ENCODE measurements at regions not wholly inside any gene's neighbourhood (a gene's known extent, or its start where the extent isn't known, plus 50 kb on each side); places are given as distances from the start of the nearest gene placed in this dataset.

DNA sequence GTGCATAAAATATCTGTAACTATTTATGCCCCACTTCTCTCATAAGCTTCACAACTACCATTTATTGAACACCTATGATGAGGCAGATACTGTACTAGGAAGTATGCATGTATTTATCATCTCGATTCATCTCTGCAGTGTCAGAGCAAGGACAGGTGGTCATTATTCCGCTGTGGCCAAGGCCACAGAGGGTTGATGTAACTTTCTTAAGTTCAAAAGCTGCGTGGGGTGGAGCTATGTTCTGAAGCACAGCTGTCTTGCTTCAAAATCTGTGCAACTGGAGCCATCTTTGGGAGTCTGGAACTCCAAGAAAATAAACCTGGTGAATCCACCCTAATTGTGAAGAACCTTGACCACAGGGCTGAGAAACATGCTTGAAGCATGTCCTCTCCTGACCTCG is 60.2 kb upstream of the HMGXB4 start:
- TF ChIP-seq, protein P1, sequence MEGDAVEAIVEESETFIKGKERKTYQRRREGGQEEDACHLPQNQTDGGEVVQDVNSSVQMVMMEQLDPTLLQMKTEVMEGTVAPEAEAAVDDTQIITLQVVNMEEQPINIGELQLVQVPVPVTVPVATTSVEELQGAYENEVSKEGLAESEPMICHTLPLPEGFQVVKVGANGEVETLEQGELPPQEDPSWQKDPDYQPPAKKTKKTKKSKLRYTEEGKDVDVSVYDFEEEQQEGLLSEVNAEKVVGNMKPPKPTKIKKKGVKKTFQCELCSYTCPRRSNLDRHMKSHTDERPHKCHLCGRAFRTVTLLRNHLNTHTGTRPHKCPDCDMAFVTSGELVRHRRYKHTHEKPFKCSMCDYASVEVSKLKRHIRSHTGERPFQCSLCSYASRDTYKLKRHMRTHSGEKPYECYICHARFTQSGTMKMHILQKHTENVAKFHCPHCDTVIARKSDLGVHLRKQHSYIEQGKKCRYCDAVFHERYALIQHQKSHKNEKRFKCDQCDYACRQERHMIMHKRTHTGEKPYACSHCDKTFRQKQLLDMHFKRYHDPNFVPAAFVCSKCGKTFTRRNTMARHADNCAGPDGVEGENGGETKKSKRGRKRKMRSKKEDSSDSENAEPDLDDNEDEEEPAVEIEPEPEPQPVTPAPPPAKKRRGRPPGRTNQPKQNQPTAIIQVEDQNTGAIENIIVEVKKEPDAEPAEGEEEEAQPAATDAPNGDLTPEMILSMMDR (conservative IDR thresholded peaks at IDR 0.05): no peak

DNA sequence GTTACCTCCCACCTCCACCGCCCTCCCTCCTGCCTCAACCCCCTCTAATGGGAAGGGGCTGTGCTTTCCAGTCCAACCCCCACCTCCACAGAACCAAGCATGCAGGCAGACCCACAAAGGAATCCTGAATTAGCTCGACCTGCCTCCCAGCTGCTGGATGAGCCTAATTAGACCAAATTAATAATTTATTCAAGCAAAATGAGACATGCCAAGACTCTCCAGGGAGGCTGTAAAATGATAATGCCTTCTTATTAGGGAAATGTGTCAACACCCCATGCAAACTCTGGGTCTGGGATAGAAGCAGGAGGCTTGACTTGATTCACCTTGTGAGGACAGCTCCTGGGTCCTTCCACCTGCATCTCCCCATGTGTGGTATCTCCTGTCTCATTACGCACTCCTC is 59.4 kb upstream of the HMGXB4 start:
- no peak overlapping the region for H3K27ac ChIP-seq
- TF ChIP-seq, protein P1 (conservative IDR thresholded peaks at IDR 0.05): no peak

More for the DNA sequence above, 60.2 kb upstream of the HMGXB4 start:
- no peak overlapping the region; the same call in 1 of the 2 replicates for H3K27ac ChIP-seq

DNA sequence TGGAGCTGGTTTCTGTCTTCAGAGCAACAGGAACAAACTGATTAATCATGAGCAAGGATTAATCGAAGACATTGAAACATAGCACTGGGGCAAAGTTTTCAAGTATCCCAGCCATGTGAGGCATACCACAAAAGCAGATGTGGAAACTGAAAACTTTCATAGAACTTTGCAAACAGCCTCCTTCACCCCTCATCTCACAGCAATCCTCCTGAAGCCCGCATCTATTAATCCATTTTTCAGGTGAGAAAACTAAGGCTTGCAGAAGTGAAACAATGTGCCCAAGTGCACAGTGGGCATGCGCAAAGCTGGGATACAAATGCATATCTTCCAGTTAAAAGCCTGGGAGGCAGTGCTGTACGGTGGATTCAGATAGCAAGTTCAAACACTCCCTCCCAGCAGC is 58.6 kb upstream of the HMGXB4 start:
- no peak overlapping the region for H3K27ac ChIP-seq
- TF ChIP-seq, protein P1 (conservative IDR thresholded peaks at IDR 0.05): no peak

DNA sequence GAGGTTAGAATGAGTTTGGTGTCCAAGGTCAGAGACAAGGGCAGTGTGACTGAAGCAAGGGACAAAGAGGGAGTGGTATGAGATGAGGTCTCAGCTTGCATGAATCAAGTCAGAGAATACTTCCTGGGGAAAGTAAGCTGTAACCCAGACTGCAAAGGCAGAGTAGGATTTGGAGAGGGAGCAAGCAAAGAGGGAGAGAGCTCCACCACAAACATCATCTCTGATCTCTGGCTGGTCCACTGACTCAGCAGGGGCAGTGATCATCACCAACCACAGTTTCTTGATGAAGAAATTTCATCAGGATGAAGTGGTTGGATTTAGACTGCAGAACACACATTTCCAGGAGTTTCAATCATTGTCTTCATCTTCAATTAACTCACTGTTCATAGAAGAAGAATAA is 54.9 kb upstream of the HMGXB4 start:
- no peak overlapping the region for H3K27ac ChIP-seq
- TF ChIP-seq, protein P1 (conservative IDR thresholded peaks at IDR 0.05): no peak

DNA sequence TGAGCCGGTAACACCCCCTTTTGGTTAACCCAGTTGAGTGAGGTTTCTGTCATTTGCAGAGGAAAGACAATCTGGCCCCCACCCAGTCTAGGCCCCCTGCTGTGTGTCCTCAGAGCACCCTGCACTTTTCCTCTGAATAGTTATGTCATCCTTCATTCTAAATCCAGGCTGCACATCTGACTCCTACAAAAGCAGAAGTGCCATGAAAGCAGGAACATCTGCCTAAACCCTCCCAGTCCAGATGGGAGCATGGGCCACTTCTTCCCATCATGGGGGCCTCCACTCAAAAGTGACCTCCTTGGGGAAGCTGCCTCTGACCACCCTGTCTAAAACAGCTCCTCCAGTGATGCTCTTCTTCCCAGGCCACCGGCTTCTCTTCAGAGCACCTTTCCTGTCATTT is 53.7 kb upstream of the HMGXB4 start:
- no peak overlapping the region for H3K27ac ChIP-seq
- TF ChIP-seq, protein P1 (conservative IDR thresholded peaks at IDR 0.05): no peak

DNA sequence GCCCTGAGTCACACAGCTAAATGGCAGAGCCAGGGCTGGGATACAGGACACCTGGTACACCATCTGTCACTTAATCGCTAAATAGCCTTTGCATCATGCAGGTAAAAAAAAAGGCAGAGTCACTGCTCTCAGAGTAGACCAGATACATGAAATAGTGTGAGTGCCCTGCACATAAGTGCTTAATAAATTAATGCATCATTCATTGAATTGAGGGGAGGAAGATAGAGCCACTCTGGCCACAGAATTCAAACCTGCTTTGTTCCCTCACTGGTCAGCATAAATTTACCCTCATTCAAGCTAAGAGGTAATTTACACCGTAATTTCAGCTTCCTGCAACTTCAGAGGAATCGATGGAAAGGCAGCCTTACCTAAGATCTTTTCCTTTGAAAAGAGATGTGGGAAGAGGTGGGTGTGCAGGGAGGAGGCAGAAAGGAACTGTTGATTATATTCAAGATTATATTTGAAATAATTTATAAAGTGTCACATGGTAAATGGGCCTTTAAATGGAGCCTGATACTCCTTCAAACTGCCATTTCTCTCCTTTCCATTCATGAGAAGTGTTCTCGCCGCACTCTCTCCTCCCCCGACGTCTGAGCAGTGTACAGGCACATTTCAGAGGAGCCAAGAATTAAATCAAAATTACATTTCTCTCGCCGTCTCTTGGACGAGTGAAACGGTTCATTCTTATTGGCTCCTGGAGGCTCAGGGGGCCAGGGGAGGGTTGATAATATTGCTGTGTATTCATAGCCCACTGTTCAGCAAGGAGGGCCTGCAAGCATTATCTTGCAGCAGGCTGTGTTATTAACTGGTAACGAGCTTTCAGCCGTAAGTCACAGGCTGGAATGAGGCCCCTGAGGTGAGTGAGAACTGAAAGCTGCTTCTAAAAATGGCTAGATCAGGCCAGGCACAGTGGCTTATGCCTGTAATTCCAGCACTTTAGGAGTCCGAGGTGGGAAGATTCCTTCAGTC is 52.2 kb upstream of the HMGXB4 start:
- no peak overlapping the region for H3K27ac ChIP-seq
- TF ChIP-seq, protein P1 (conservative IDR thresholded peaks at IDR 0.05): no peak

DNA sequence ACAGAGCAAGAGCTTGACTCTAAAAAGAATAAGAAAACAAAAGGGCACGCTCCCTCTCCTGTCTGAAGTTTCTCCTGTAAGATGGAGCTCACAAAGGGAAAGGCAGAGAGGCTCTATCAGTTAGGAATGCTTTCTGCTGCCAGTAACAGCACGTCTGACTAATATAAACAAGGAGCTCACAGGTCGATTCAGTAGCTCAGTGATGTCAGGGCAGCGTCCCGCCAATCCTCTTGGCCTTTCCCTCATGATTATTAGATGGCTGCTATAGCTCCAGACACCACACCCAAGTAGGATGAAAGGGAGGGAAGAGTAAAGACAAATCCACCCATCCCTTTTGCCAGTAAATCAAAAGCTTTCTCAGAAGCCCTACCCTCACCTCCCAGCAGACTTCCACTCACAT is 51.3 kb upstream of the HMGXB4 start:
- no peak overlapping the region for H3K27ac ChIP-seq
- TF ChIP-seq, protein P1 (conservative IDR thresholded peaks at IDR 0.05): no peak
